Right atrium auricular region (tissue), 2 donors: ENCODE measurements at regions not wholly inside any gene's neighbourhood (a gene's known extent, or its start where the extent isn't known, plus 50 kb on each side); places are given as distances from the start of the nearest gene placed in this dataset.

Experiments
- DNase-seq: peaks from one replicate; pipeline ENCODE4 v3.0.0-alpha.2; 2019; ENCODE audit warnings: low spot score
- H3K27ac ChIP-seq, 2 donors: fragments of 200-600 bp; sonication (generic); 1 replicate in 1 of 2; 2 replicates in 1 of 2; pipeline ENCODE4 v1.5.1; 2016 to 2019
- H3K27me3 ChIP-seq, 2 donors: fragments of 200-600 bp; sonication (generic); one replicate each; pipeline versions ENCODE4 v1.5.1 to v1.6.0; 2017 to 2019
- H3K36me3 ChIP-seq: fragments of 200-600 bp; sonication (generic); one replicate; pipeline ENCODE4 v1.5.1; 2016
- H3K4me1 ChIP-seq, 2 donors: fragments of 200-600 bp; sonication (generic); one replicate each; pipeline versions ENCODE4 v1.5.1 to v1.6.0; 2017 to 2019
- H3K4me3 ChIP-seq, 2 donors: fragments of 200-600 bp; sonication (generic); 1 replicate in 1 of 2; 2 replicates in 1 of 2; pipeline ENCODE4 v1.5.1; 2017 to 2019; ENCODE audit warnings: mild to moderate bottlenecking in 1 of 2, moderate library complexity in 1 of 2
- H3K9me3 ChIP-seq, 2 donors: fragments of 200-600 bp; sonication (generic); one replicate each; pipeline ENCODE4 v1.5.1; 2019
- TF ChIP-seq, protein P1 (sequence below), 2 donors: fragments of 200-600 bp; sonication (generic); IDR thresholded peaks; one replicate each; pipeline ENCODE4 v1.5.1; 2019; ENCODE audit warnings: antibody characterized with exemption in 2 of 2

DNA sequence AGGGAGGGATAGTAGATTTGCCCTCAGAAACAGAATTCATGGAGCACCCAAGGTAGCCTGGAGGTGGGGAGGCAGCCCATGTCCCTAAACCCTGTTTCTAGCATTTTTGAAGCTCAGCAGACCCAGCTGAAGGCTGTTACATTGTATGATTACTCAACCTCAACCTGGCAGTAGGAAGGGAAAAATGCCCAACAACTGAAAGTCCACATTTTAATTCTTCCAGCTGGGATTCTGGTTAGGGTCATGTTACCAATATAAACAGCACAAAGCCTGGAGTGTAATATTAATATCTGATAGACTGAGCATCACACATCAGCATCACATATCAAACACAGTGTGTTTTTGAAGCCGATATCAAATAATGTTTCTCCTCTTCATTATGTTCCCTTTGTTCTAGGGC is 437.0 kb downstream of the HRH4 start:
- no peaks in the 10 kb centered on the region for H3K27me3 ChIP-seq
- no peak for DNase-seq
- H3K9me3 ChIP-seq: no peaks in the 10 kb centered on the region
- TF ChIP-seq, protein P1, sequence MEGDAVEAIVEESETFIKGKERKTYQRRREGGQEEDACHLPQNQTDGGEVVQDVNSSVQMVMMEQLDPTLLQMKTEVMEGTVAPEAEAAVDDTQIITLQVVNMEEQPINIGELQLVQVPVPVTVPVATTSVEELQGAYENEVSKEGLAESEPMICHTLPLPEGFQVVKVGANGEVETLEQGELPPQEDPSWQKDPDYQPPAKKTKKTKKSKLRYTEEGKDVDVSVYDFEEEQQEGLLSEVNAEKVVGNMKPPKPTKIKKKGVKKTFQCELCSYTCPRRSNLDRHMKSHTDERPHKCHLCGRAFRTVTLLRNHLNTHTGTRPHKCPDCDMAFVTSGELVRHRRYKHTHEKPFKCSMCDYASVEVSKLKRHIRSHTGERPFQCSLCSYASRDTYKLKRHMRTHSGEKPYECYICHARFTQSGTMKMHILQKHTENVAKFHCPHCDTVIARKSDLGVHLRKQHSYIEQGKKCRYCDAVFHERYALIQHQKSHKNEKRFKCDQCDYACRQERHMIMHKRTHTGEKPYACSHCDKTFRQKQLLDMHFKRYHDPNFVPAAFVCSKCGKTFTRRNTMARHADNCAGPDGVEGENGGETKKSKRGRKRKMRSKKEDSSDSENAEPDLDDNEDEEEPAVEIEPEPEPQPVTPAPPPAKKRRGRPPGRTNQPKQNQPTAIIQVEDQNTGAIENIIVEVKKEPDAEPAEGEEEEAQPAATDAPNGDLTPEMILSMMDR (IDR thresholded peaks at IDR 0.05): no peak
- no peaks in the 10 kb centered on the region for H3K4me1 ChIP-seq
- no peaks in the 10 kb centered on the region for H3K36me3 ChIP-seq
- no peak overlapping the region for H3K27ac ChIP-seq
- H3K4me3 ChIP-seq: no peak overlapping the region

DNA sequence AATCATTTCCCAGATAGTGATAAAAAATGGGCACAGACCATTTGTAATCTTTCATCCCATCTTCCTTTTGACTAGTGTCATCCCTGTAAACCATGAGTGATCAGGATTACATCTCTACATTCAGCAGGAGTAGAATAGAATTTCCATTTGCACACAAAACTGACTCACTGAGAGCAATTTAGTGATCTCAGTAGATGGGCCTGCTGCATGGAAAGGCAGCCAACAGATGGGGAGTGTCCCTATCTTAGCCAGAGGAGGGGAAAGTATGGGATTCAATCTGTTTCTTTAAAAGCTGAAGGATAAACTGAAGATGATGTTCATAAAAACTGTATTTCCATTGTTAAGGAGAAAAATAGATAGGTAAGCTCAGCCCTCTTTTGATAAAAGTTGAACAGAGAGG is 441.7 kb downstream of the ZNF521 start:
- H3K36me3 ChIP-seq: no peaks in the 10 kb centered on the region
- no peaks in the 10 kb centered on the region for H3K9me3 ChIP-seq
- no peak for DNase-seq
- H3K27me3 ChIP-seq: no peaks in the 10 kb centered on the region
- TF ChIP-seq, protein P1 (IDR thresholded peaks at IDR 0.05): no peak
- no peak overlapping the region for H3K4me3 ChIP-seq
- H3K27ac ChIP-seq: no peak overlapping the region
- H3K4me1 ChIP-seq: peaks cover 0 to 7% of the 10 kb centered on the region in 2 donors

DNA sequence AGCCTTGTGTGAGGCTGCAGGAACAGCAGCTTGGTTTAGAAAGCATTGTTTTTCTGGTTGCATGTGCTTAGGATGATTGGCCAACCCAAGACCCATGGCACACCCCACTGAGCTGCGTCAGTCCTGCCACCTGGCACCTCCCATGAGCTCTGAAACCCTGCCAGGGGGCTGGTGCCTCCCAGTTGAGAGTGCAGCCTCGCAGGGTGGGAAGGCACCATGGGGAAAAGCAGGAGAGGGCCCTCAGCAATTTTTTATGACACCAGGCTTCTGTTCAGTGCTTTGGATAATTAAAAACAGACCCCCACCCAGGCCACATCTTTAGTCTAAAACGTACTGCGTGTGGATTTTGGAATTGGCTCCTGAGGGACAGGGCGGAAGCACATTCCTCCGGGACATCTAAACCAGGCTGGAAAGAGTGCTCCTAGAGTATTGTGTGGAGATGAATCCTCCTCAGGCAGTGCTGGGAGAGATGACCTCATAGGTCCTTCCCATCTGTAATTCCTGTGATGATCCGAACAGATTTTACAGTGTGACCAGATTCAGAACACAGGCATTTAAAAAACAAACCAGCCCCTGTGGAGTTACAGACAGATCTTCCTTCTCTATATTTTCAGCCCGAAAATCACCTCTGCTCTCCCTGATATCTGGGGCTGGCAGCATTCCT is 438.3 kb downstream of the ZNF521 start:
- Histone ChIP-seq H3K27me3 (no peaks in the 10 kb centered on the region), H3K27ac (peak overlapping the region; percentile 28 to 55), H3K9me3 (no peaks in the 10 kb centered on the region), H3K36me3 (no peaks in the 10 kb centered on the region), H3K4me3 (no peak overlapping the region), H3K4me1 (peaks cover 0 to 17% of the 10 kb centered on the region in 2 donors)
- TF ChIP-seq, protein P1 (IDR thresholded peaks at IDR 0.05): no peak
- DNase-seq: no peak

DNA sequence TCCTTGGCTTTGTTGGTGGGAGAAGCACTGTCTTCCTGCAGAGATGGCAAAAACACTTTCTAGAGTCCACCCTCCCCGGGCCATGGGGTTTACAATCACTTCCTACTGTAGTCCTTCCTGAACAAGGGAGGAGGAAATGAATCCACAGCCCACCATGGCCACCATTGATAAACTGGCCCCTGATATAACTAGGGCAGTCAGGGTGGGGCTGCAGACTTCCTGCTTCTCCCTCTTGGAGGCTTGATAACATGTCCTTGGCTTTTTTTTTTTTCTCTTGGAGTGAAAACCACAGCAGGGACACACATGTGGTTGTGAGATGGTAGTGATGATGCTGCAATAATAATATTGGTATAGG is 437.8 kb downstream of the ZNF521 start:
- Histone ChIP-seq H3K27ac (peak overlapping the region; percentile 28 to 55), H3K4me3 (no peak overlapping the region), H3K9me3 (no peaks in the 10 kb centered on the region), H3K27me3 (no peaks in the 10 kb centered on the region), H3K4me1 (peaks cover 0 to 17% of the 10 kb centered on the region in 2 donors), H3K36me3 (no peaks in the 10 kb centered on the region)
- DNase-seq: no peak
- TF ChIP-seq, protein P1 (IDR thresholded peaks at IDR 0.05): no peak

DNA sequence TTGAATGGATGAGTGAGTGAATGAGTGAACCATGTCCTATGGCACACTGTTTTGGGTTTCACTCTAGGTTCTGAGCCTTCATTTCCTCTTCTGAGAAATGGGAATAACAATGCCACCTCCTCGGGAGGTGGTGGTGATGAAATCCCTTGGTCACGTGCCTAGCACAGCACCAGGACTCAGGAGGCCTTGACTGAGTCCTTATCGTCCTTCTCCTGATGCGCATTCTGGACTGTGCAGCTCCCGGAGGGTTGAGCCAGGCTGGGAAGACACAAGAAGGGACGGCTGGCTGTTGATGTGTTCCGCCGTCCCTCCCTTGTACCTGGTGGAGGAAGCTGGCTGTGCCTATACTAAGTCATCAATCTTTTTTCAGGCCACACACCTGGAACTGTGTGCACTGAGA is 437.3 kb downstream of the ZNF521 start:
- H3K27ac ChIP-seq: peak overlapping the region in 1 of 2 donors; percentile 55
- H3K4me1 ChIP-seq: peaks cover 0 to 17% of the 10 kb centered on the region in 2 donors
- H3K36me3 ChIP-seq: no peaks in the 10 kb centered on the region
- no peaks in the 10 kb centered on the region for H3K9me3 ChIP-seq
- TF ChIP-seq, protein P1 (IDR thresholded peaks at IDR 0.05): no peak
- no peaks in the 10 kb centered on the region for H3K27me3 ChIP-seq
- no peak for DNase-seq
- no peak overlapping the region for H3K4me3 ChIP-seq

DNA sequence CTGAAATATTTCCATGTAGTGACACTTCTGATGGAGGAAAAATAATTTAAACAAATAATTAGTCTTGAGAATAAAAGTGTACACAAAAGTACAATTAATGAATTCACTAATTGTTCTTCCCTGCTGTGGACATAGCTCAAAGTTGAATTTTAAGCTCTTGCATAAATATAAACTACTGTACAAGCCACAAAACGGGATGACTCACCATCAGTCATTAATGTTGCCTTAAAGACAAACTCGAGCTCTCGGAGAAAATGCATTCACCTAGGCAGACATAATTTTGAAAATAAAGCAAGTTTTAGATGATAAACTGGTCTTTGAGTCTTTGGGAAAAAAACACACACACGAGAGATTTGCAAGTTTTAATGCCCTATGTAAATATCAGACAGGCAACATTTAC is 436.4 kb downstream of the ZNF521 start:
- no peak for DNase-seq
- TF ChIP-seq, protein P1 (IDR thresholded peaks at IDR 0.05): no peak
- no peak overlapping the region for H3K4me3 ChIP-seq
- H3K27ac ChIP-seq: no peak overlapping the region
- H3K27me3 ChIP-seq: no peaks in the 10 kb centered on the region
- no peaks in the 10 kb centered on the region for H3K9me3 ChIP-seq
- H3K36me3 ChIP-seq: no peaks in the 10 kb centered on the region
- H3K4me1 ChIP-seq: peaks cover 0 to 17% of the 10 kb centered on the region in 2 donors
